CD4-positive, alpha-beta T cell treated with Interleukin-2 at 100 ng/mL for 4 hours (primary cell): ENCODE measurements at regions not wholly inside any gene's neighbourhood (a gene's known extent, or its start where the extent isn't known, plus 50 kb on each side); places are given as distances from the start of the nearest gene placed in this dataset.
"Not testable (repeated sequence)": the region's sequence is repeated elsewhere in the genome, so short reads cannot be mapped to it uniquely, and the experiment has no call there.

ENCODE experiments used
- DNase-seq: peaks from one replicate; pipeline ENCODE4 v3.0.0-alpha.2; 2020; ENCODE audit warnings: low spot score

GRCh38 chrX:46366381-46367207, 178.6 kb downstream of the ZNF674 start:
- no peak for DNase-seq

GRCh38 chrX:46354481-46354880, 190.7 kb downstream of the ZNF674 start:
- DNase-seq = no peak

- no peak for DNase-seq
Measured at GRCh38 chrX:46341767-46342322, 203.4 kb downstream of the ZNF674 start.

GRCh38 chrX:46340696-46341095, 204.5 kb downstream of the ZNF674 start:
- DNase-seq = no peak

- no peak for DNase-seq
Measured at GRCh38 chrX:46333550-46333949, 211.7 kb downstream of the ZNF674 start.

GRCh38 chrX:46330981-46331380, 214.2 kb downstream of the ZNF674 start:
- DNase-seq = no peak

- DNase-seq = no peak
Measured at GRCh38 chrX:46330513-46330912, 214.7 kb downstream of the ZNF674 start.

GRCh38 chrX:46328133-46328532, 217.1 kb downstream of the ZNF674 start:
- no peak for DNase-seq

- no peak for DNase-seq
Measured at GRCh38 chrX:46327566-46328115, 217.6 kb downstream of the ZNF674 start.

- DNase-seq = no peak
Measured at GRCh38 chrX:46326161-46326560, 219.1 kb downstream of the ZNF674 start.

- DNase-seq = peak; percentile 22
Measured at GRCh38 chrX:46325312-46325877, 219.8 kb downstream of the ZNF674 start.

GRCh38 chrX:46324166-46324565, 221.1 kb downstream of the ZNF674 start:
- DNase-seq = no peak

GRCh38 chrX:46322929-46323328, 222.3 kb downstream of the ZNF674 start:
- DNase-seq = not testable (repeated sequence)

GRCh38 chrX:46321676-46322075, 223.5 kb downstream of the ZNF674 start:
- no peak for DNase-seq

GRCh38 chrX:46319750-46320149, 225.5 kb downstream of the ZNF674 start:
- DNase-seq = no peak

GRCh38 chrX:46318551-46318950, 226.7 kb downstream of the ZNF674 start:
- no peak for DNase-seq

GRCh38 chrX:46317163-46317562, 228.1 kb downstream of the ZNF674 start:
- no peak for DNase-seq

- no peak for DNase-seq
Measured at GRCh38 chrX:46311581-46312120, 233.6 kb downstream of the ZNF674 start.

GRCh38 chrX:46310815-46311497, 234.3 kb downstream of the ZNF674 start:
- DNase-seq = no peak

GRCh38 chrX:46308110-46308509, 237.1 kb downstream of the ZNF674 start:
- no peak for DNase-seq

GRCh38 chrX:46306103-46306502, 239.1 kb downstream of the ZNF674 start:
- no peak for DNase-seq

GRCh38 chrX:46305431-46305830, 239.8 kb downstream of the ZNF674 start:
- DNase-seq = no peak
